OCI-LY1 (cell line): ENCODE measurements at regions not wholly inside any gene's neighbourhood (a gene's known extent, or its start where the extent isn't known, plus 50 kb on each side); places are given as distances from the start of the nearest gene placed in this dataset.

Experiments used
- EZH2 ChIP-seq: fragments of 200-600 bp; sonication (generic), shearing (Covaris generic); IDR thresholded peaks from 2 replicates; pipeline ENCODE4 v1.8.0; 2017; ENCODE audit warnings: borderline replicate concordance, mixed run types, mild to moderate bottlenecking, antibody characterized with exemption, low read length, moderate library complexity, mixed read lengths
- TF ChIP-seq, protein P1 (sequence below): fragments of 200-600 bp; sonication (generic), shearing (Covaris generic); IDR thresholded peaks from 2 replicates; pipeline ENCODE4 v1.5.1; 2017; ENCODE audit warnings: mild to moderate bottlenecking, antibody characterized with exemption, low read length, moderate library complexity, mixed read lengths

DNA sequence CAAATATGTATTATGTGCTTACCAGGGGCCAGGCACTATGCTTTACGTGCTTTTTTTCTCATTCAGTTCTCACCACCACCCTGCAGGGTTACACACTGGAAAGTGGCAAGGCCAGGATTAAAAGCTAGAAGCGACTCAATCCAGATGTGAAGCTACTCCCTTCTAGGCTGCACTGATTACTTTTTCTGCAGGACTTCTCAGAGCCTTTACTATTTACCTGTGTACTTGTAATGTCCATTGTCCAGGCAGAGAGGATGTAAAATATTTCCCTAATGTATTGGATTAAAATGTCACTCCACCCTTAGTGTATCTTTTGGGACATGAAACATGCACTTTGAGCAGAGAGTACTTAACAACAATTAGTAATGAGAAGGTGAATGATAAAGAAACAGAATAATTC, 287.5 kb upstream of the EEF2KMT start:
- TF ChIP-seq, protein P1, sequence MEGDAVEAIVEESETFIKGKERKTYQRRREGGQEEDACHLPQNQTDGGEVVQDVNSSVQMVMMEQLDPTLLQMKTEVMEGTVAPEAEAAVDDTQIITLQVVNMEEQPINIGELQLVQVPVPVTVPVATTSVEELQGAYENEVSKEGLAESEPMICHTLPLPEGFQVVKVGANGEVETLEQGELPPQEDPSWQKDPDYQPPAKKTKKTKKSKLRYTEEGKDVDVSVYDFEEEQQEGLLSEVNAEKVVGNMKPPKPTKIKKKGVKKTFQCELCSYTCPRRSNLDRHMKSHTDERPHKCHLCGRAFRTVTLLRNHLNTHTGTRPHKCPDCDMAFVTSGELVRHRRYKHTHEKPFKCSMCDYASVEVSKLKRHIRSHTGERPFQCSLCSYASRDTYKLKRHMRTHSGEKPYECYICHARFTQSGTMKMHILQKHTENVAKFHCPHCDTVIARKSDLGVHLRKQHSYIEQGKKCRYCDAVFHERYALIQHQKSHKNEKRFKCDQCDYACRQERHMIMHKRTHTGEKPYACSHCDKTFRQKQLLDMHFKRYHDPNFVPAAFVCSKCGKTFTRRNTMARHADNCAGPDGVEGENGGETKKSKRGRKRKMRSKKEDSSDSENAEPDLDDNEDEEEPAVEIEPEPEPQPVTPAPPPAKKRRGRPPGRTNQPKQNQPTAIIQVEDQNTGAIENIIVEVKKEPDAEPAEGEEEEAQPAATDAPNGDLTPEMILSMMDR: no peak
- TF ChIP-seq EZH2: no peak
